ENCODE measurements at regions not wholly inside any gene's neighbourhood (a gene's known extent, or its start where the extent isn't known, plus 50 kb on each side); places are given as distances from the start of the nearest gene placed in this dataset.
A peak's percentile ranks its signal among the peaks of the same experiment; 100 is the strongest.
"Not testable (repeated sequence)": the region's sequence is repeated elsewhere in the genome, so short reads cannot be mapped to it uniquely, and the experiment has no call there.

- DNase-seq: no peak
Measured at GRCh38 chr12:95358111-95359083, 115.6 kb upstream of the METAP2 start.

GRCh38 chr12:95365912-95366311 lies 108.0 kb upstream of the METAP2 start:
- DNase-seq: no peak

- no peak for DNase-seq
Measured at GRCh38 chr12:95368931-95369330, 105.0 kb upstream of the METAP2 start.

- no peak for DNase-seq
Measured at GRCh38 chr12:95371571-95371970, 102.4 kb upstream of the METAP2 start.

GRCh38 chr12:95379481-95379880 lies 94.5 kb upstream of the METAP2 start:
- DNase-seq: not testable (repeated sequence)

GRCh38 chr12:95380334-95380733 lies 93.6 kb upstream of the METAP2 start:
- DNase-seq: not testable (repeated sequence)

- no peak for DNase-seq
Measured at GRCh38 chr12:95380997-95381786, 92.8 kb upstream of the METAP2 start.

- not testable (repeated sequence) for DNase-seq
Measured at GRCh38 chr12:95383920-95384319, 90.0 kb upstream of the METAP2 start.

GRCh38 chr12:95384785-95385184 lies 89.2 kb upstream of the METAP2 start:
- DNase-seq: no peak

- no peak for DNase-seq
Measured at GRCh38 chr12:95385246-95386035, 88.5 kb upstream of the METAP2 start.

GRCh38 chr12:95386051-95386450 lies 87.9 kb upstream of the METAP2 start:
- DNase-seq: no peak

- DNase-seq: not testable (repeated sequence)
Measured at GRCh38 chr12:95388260-95388659, 85.7 kb upstream of the METAP2 start.

GRCh38 chr12:95390192-95390591 lies 83.8 kb upstream of the METAP2 start:
- no peak for DNase-seq

- no peak for DNase-seq
Measured at GRCh38 chr12:95390932-95391331, 83.0 kb upstream of the METAP2 start.

GRCh38 chr12:95393191-95393790 lies 80.7 kb upstream of the METAP2 start:
- DNase-seq: no peak

GRCh38 chr12:95395696-95396095 lies 78.3 kb upstream of the METAP2 start:
- DNase-seq: peak in 2 of 4 experiments; percentile 11 to 15

- DNase-seq: peak in 1 of 4 experiments; percentile 10
Measured at GRCh38 chr12:95396849-95397468, 77.0 kb upstream of the METAP2 start.

GRCh38 chr12:95397571-95397970 lies 76.4 kb upstream of the METAP2 start:
- no peak for DNase-seq

- no peak for DNase-seq
Measured at GRCh38 chr12:95402096-95402495, 71.9 kb upstream of the METAP2 start.

- DNase-seq: no peak
Measured at GRCh38 chr12:95408201-95408600, 65.8 kb upstream of the METAP2 start.

- no peak for DNase-seq
Measured at GRCh38 chr12:95411057-95411456, 62.9 kb upstream of the METAP2 start.

GRCh38 chr12:95411466-95411865 lies 62.5 kb upstream of the METAP2 start:
- DNase-seq: no peak

Data from suppressor macrophage (primary cell).